ENCODE measurements at regions not wholly inside any gene's neighbourhood (a gene's known extent, or its start where the extent isn't known, plus 50 kb on each side); places are given as distances from the start of the nearest gene placed in this dataset.

GRCh38 chr18:24877546-24877945, 417.1 kb downstream of the HRH4 start:
- Histone ChIP-seq H3K36me3 (ENCODE audit: control insufficient read depth in 4 of 4, insufficient read depth in 4 of 4, low read length in 4 of 4) (no peaks in the 10 kb centered on the region), H3K9ac (ENCODE audit: insufficient read depth in 1 of 2, low read length in 2 of 2) (no peak overlapping the region), H3K27ac (ENCODE audit: low read depth in 1 of 2, low read length in 1 of 2) (no peak overlapping the region), H3K4me1 (ENCODE audit: control insufficient read depth in 5 of 5, insufficient read depth in 5 of 5, low read length in 5 of 5) (peaks cover 0 to 6% (median 0%) of the 10 kb centered on the region in 5 donors), H3K9me3 (ENCODE audit: control insufficient read depth in 4 of 4, insufficient read depth in 3 of 4, low read length in 3 of 4) (no peaks in the 10 kb centered on the region), H3K4me3 (no peak overlapping the region), H3K27me3 (ENCODE audit: control insufficient read depth in 3 of 3, insufficient read depth in 3 of 3, low read length in 2 of 3) (no peaks in the 10 kb centered on the region)
- ATAC-seq (ENCODE audit: insufficient read depth, low FRiP score) (no peak), DNase-seq (no peak)
- WGBS, 2 donors: 69 to 82% methylated on average over 6 of the region's 6 CpGs
- no peak for TF ChIP-seq CTCF (IDR thresholded peaks at IDR 0.05; ENCODE audit: control extremely low read depth, extremely low read depth)

- Histone ChIP-seq H3K4me3 (no peak overlapping the region), H3K9me3 (ENCODE audit: control insufficient read depth in 4 of 4, insufficient read depth in 3 of 4, low read length in 3 of 4) (no peaks in the 10 kb centered on the region), H3K4me1 (ENCODE audit: control insufficient read depth in 5 of 5, insufficient read depth in 5 of 5, low read length in 5 of 5) (peaks cover 0 to 6% (median 0%) of the 10 kb centered on the region in 5 donors), H3K9ac (ENCODE audit: insufficient read depth in 1 of 2, low read length in 2 of 2) (no peak overlapping the region), H3K27ac (ENCODE audit: low read depth in 1 of 2, low read length in 1 of 2) (no peak overlapping the region), H3K36me3 (ENCODE audit: control insufficient read depth in 4 of 4, insufficient read depth in 4 of 4, low read length in 4 of 4) (no peaks in the 10 kb centered on the region), H3K27me3 (ENCODE audit: control insufficient read depth in 3 of 3, insufficient read depth in 3 of 3, low read length in 2 of 3) (no peaks in the 10 kb centered on the region)
- no peak for TF ChIP-seq CTCF (IDR thresholded peaks at IDR 0.05; ENCODE audit: control extremely low read depth, extremely low read depth)
- DNase-seq (peak in 2 of 3 donors; percentile 78 to 88), ATAC-seq (ENCODE audit: insufficient read depth, low FRiP score) (no peak)
- 14 to 26% methylated on average over 4 of the region's 4 CpGs for WGBS, 2 donors
Observed at GRCh38 chr18:24878289-24878688, 417.9 kb downstream of the HRH4 start.

GRCh38 chr18:24885276-24885675, 424.8 kb downstream of the HRH4 start:
- Histone ChIP-seq H3K9ac (ENCODE audit: insufficient read depth in 1 of 2, low read length in 2 of 2) (no peak overlapping the region), H3K36me3 (ENCODE audit: control insufficient read depth in 4 of 4, insufficient read depth in 4 of 4, low read length in 4 of 4) (no peaks in the 10 kb centered on the region), H3K9me3 (ENCODE audit: control insufficient read depth in 4 of 4, insufficient read depth in 3 of 4, low read length in 3 of 4) (peaks cover 0 to 2% (median 0%) of the 10 kb centered on the region in 4 donors), H3K27ac (ENCODE audit: low read depth in 1 of 2, low read length in 1 of 2) (no peak overlapping the region), H3K4me1 (ENCODE audit: control insufficient read depth in 5 of 5, insufficient read depth in 5 of 5, low read length in 5 of 5) (no peaks in the 10 kb centered on the region), H3K4me3 (no peak overlapping the region), H3K27me3 (ENCODE audit: control insufficient read depth in 3 of 3, insufficient read depth in 3 of 3, low read length in 2 of 3) (no peaks in the 10 kb centered on the region)
- TF ChIP-seq CTCF (IDR thresholded peaks at IDR 0.05; ENCODE audit: control extremely low read depth, extremely low read depth): no peak
- DNase-seq (no peak), ATAC-seq (ENCODE audit: insufficient read depth, low FRiP score) (no peak)
- WGBS, 2 donors: 80 to 89% methylated on average over 2 of the region's 2 CpGs

GRCh38 chr18:24894880-24895279, 434.4 kb downstream of the HRH4 start:
- TF ChIP-seq CTCF (IDR thresholded peaks at IDR 0.05; ENCODE audit: control extremely low read depth, extremely low read depth): no peak
- DNase-seq (peak in 2 of 3 donors; percentile 43 to 56), ATAC-seq (ENCODE audit: insufficient read depth, low FRiP score) (no peak)
- no peaks in the 10 kb centered on the region for H3K9me3 ChIP-seq (ENCODE audit: control insufficient read depth in 4 of 4, insufficient read depth in 3 of 4, low read length in 3 of 4)
- no peaks in the 10 kb centered on the region for H3K36me3 ChIP-seq (ENCODE audit: control insufficient read depth in 4 of 4, insufficient read depth in 4 of 4, low read length in 4 of 4)
- no peaks in the 10 kb centered on the region for H3K27me3 ChIP-seq (ENCODE audit: control insufficient read depth in 3 of 3, insufficient read depth in 3 of 3, low read length in 2 of 3)
- H3K9ac ChIP-seq (ENCODE audit: insufficient read depth in 1 of 2, low read length in 2 of 2): no peak overlapping the region
- H3K27ac ChIP-seq (ENCODE audit: low read depth in 1 of 2, low read length in 1 of 2): no peak overlapping the region
- H3K4me3 ChIP-seq: no peak overlapping the region
- H3K4me1 ChIP-seq (ENCODE audit: control insufficient read depth in 5 of 5, insufficient read depth in 5 of 5, low read length in 5 of 5): peaks cover 0 to 11% (median 0%) of the 10 kb centered on the region in 5 donors
- WGBS, 2 donors: 34 to 58% methylated on average over 2 of the region's 2 CpGs
